VCaP (cell line): ENCODE measurements at regions not wholly inside any gene's neighbourhood (a gene's known extent, or its start where the extent isn't known, plus 50 kb on each side); places are given as distances from the start of the nearest gene placed in this dataset.

Source experiments
- H3K27ac ChIP-seq: fragments of 450-650 bp; 2 replicates; pipeline ENCODE4 v1.5.1; 2017
- TF ChIP-seq, protein P1 (sequence below): fragments of 450-650 bp; conservative IDR thresholded peaks from 2 replicates; pipeline ENCODE4 v1.5.1; 2017; ENCODE audit warnings: mild to moderate bottlenecking, moderate library complexity

DNA sequence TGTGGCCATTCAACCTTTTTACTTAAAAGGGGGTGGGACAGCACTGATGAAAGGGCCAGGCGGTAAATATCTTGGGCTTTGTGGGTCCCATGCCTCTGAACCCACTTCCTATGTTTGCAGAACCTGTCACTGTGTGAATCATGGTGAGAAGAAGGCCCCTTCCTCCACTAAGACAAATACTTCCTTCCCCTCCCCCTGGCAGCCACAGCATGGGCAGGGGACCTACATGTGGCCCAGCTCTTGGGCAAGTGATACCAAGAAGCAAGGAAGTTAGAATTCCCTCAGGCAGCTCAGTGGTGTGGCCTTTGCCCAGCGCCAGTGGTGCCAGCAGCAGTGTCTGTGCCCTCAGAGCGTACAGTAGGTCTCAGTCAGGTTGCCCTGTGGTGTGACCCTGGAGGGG lies 168.6 kb downstream of the TRIM33 start:
- no peak overlapping the region for H3K27ac ChIP-seq

GRCh38 chr1:114341856-114342255 lies 169.1 kb downstream of the TRIM33 start:
- no peak overlapping the region for H3K27ac ChIP-seq
- TF ChIP-seq, protein P1, sequence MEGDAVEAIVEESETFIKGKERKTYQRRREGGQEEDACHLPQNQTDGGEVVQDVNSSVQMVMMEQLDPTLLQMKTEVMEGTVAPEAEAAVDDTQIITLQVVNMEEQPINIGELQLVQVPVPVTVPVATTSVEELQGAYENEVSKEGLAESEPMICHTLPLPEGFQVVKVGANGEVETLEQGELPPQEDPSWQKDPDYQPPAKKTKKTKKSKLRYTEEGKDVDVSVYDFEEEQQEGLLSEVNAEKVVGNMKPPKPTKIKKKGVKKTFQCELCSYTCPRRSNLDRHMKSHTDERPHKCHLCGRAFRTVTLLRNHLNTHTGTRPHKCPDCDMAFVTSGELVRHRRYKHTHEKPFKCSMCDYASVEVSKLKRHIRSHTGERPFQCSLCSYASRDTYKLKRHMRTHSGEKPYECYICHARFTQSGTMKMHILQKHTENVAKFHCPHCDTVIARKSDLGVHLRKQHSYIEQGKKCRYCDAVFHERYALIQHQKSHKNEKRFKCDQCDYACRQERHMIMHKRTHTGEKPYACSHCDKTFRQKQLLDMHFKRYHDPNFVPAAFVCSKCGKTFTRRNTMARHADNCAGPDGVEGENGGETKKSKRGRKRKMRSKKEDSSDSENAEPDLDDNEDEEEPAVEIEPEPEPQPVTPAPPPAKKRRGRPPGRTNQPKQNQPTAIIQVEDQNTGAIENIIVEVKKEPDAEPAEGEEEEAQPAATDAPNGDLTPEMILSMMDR, result no peak

More for the DNA sequence above, 168.6 kb downstream of the TRIM33 start:
- TF ChIP-seq, protein P1, result no peak

GRCh38 chr1:114341299-114341698 lies 169.7 kb downstream of the TRIM33 start:
- TF ChIP-seq, protein P1, result no peak
- no peak overlapping the region for H3K27ac ChIP-seq

DNA sequence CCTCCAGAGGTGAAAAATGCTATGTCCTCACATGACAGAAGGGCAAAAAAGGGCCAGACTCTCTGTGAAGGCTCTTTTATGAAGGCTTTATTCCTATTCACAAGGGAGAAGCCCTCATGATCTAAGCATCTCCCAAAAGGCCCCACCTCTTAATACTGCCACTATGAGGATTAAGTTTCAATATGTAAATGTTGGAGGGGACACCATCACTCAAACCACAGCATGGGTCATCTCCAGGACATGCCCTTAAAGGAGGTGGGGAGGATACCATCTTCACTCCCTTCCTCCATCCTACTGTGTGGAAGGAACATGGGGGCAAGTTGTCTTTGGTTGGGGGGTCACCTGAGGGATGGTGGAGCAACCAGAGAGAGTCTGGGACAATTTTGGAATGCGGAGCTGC lies 170.1 kb downstream of the TRIM33 start:
- H3K27ac ChIP-seq, result no peak overlapping the region
- TF ChIP-seq, protein P1, result no peak

- H3K27ac ChIP-seq, result no peak overlapping the region
- TF ChIP-seq, protein P1, result no peak
Measured at GRCh38 chr1:114339379-114339778, 171.6 kb downstream of the TRIM33 start.

DNA sequence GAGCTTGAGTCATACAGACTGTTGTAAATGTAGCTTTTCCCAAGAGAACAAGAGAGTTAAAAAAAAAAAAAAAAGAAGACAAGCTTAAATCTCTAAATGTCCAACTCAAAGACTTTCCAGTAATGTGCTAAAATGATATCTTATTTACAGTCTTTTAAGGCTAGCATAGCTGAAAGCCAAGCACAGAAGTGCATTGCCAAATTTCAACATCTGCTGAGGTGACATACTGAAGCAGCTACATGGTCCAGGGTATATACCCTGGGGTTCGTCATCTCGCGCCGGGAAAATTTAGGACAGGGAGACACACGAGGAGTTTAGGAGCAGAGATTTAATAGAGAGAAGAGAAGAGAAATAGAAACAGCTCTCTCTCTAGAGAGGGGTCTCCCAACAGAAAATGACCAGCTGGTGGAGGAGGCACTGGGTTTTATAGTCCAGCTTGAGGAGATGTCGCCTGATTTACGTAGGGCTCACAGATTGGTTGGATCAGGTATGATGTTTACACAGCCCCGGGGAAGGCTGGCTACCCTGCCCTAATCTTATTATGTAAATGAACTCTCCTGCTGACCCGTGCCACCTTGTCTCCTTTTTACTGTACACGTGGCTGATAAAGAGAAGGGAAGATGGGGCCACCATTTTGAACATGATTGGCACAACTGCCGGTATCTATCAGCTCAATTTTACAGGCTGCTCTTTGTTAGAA lies 172.7 kb downstream of the TRIM33 start:
- H3K27ac ChIP-seq, result no peak overlapping the region
- TF ChIP-seq, protein P1, result no peak

GRCh38 chr1:114337417-114337816 lies 173.6 kb downstream of the TRIM33 start:
- TF ChIP-seq, protein P1, result no peak
- no peak overlapping the region for H3K27ac ChIP-seq
